ENCODE measurements at regions not wholly inside any gene's neighbourhood (a gene's known extent, or its start where the extent isn't known, plus 50 kb on each side); places are given as distances from the start of the nearest gene placed in this dataset.

DNA sequence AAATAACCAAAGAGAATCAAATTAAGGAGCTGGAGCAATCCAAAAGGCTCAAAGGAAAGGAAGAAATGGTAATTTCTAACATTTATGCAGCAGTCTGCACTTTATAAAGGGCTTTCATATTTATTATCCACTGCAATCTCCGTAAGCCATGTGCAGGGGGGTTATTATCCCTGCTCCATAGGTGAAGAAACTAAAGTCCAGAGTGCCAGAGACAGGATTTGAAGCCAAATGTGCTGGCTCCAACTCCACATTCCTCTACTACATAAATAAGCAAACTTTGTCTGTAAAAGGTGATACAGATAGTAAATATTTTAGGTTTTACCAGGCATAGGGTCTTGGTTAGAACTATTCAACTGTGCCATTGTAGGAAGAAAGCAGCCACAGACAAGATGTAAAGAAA lies 221.4 kb downstream of the MINAR1 start:
- Mint-ChIP-seq H3K27me3 (peaks cover 12% of the 10 kb centered on the region), H3K27ac (no peak overlapping the region), H3K36me3 (no peaks in the 10 kb centered on the region), H3K9me3 (no peaks in the 10 kb centered on the region), H3K4me1 (ENCODE audit: low read depth) (no peaks in the 10 kb centered on the region), H3K4me3 (no peak overlapping the region)
- ChIA-PET CTCF (no interaction called here), POLR2A (no interaction called here)
- intact Hi-C loops (cut with micrococcal nuclease) = no loop called here
- no peak for DNase-seq

GRCh38 chr15:79656151-79657000 lies 224.2 kb downstream of the MINAR1 start:
- no peak overlapping the region for H3K4me3 Mint-ChIP-seq
- no peak overlapping the region for H3K27ac Mint-ChIP-seq
- CTCF ChIA-PET = no interaction called here
- intact Hi-C loops (cut with micrococcal nuclease) = no loop called here
- no peaks in the 10 kb centered on the region for H3K9me3 Mint-ChIP-seq
- no peaks in the 10 kb centered on the region for H3K4me1 Mint-ChIP-seq (ENCODE audit: low read depth)
- DNase-seq = no peak
- peaks cover 12% of the 10 kb centered on the region for H3K27me3 Mint-ChIP-seq
- no peaks in the 10 kb centered on the region for H3K36me3 Mint-ChIP-seq
- POLR2A ChIA-PET = no interaction called here

- H3K27me3 Mint-ChIP-seq = peaks cover 17% of the 10 kb centered on the region
- no peaks in the 10 kb centered on the region for H3K36me3 Mint-ChIP-seq
- ChIA-PET CTCF (no interaction called here), POLR2A (no interaction called here)
- intact Hi-C loops (cut with micrococcal nuclease) = no loop called here
- H3K9me3 Mint-ChIP-seq = no peaks in the 10 kb centered on the region
- H3K27ac Mint-ChIP-seq = no peak overlapping the region
- no peak for DNase-seq
- no peak overlapping the region for H3K4me3 Mint-ChIP-seq
- no peaks in the 10 kb centered on the region for H3K4me1 Mint-ChIP-seq (ENCODE audit: low read depth)
Measured at GRCh38 chr15:79657722-79658121, 225.6 kb downstream of the MINAR1 start.

DNA sequence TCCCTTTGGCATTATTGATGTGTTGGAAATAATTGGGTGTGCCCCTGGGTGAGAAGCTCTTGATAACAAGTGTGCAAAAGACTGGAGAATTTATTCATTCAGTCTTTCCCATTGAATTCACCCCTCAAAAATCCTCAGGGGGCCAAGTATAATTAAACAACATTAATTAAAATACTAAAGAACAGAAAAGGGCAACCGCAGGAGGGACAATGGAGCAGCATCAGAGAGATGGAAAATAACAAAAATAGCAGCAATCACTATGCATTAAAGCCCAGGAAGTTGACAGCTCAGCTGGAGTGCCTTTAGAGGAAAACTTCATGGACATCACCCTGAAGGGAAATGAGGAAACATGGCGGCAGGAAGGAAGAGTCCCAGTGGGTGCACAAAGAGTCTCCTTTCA lies 227.6 kb downstream of the MINAR1 start:
- intact Hi-C loops (cut with micrococcal nuclease) = no loop called here
- DNase-seq = no peak
- CTCF ChIA-PET = no interaction called here
- peaks cover 21% of the 10 kb centered on the region for H3K27me3 Mint-ChIP-seq
- H3K36me3 Mint-ChIP-seq = no peaks in the 10 kb centered on the region
- H3K4me1 Mint-ChIP-seq (ENCODE audit: low read depth) = no peaks in the 10 kb centered on the region
- no peak overlapping the region for H3K4me3 Mint-ChIP-seq
- no peaks in the 10 kb centered on the region for H3K9me3 Mint-ChIP-seq
- POLR2A ChIA-PET = no interaction called here
- H3K27ac Mint-ChIP-seq = no peak overlapping the region

DNA sequence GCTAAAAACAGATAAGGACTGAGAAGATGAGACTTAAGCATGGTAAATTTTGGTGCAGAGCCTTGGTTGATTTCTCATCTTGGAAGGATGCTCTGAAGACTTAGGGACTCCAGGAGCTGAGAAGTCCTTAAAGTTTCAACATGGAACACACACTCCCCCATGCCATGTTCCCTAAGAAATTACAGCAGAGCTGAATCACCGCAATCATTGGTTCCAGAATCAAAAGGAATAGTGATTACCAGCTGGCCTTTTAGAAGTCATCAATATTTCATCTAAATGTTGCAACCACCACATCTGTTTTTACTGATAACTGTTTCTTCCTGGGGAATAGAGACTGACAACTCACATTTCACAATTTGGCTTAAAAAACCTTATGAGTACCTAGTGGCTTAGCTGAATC lies 229.3 kb downstream of the MINAR1 start:
- no peaks in the 10 kb centered on the region for H3K4me1 Mint-ChIP-seq (ENCODE audit: low read depth)
- no peaks in the 10 kb centered on the region for H3K36me3 Mint-ChIP-seq
- no peak overlapping the region for H3K27ac Mint-ChIP-seq
- peaks cover 13% of the 10 kb centered on the region for H3K27me3 Mint-ChIP-seq
- H3K9me3 Mint-ChIP-seq = no peaks in the 10 kb centered on the region
- no peak overlapping the region for H3K4me3 Mint-ChIP-seq
- ChIA-PET POLR2A (no interaction called here), CTCF (no interaction called here)
- no peak for DNase-seq
- intact Hi-C loops (cut with micrococcal nuclease) = no loop called here

GRCh38 chr15:79673416-79674123 lies 223.2 kb downstream of the MTHFS start:
- H3K27ac Mint-ChIP-seq = no peak overlapping the region
- intact Hi-C loops (cut with micrococcal nuclease) = no loop called here
- no peaks in the 10 kb centered on the region for H3K36me3 Mint-ChIP-seq
- ChIA-PET CTCF (interaction anchor here (0.9 to 1.0 kb wide), 2 partner anchors 78 to 176 kb away, joined by 3 to 4 read pairs; no protein-coding TSS in a partner anchor), POLR2A (no interaction called here)
- peaks cover 24% of the 10 kb centered on the region for H3K27me3 Mint-ChIP-seq
- no peaks in the 10 kb centered on the region for H3K9me3 Mint-ChIP-seq
- peak; percentile 33 for DNase-seq
- peaks cover 5% of the 10 kb centered on the region for H3K4me1 Mint-ChIP-seq (ENCODE audit: low read depth)
- no peak overlapping the region for H3K4me3 Mint-ChIP-seq

DNA sequence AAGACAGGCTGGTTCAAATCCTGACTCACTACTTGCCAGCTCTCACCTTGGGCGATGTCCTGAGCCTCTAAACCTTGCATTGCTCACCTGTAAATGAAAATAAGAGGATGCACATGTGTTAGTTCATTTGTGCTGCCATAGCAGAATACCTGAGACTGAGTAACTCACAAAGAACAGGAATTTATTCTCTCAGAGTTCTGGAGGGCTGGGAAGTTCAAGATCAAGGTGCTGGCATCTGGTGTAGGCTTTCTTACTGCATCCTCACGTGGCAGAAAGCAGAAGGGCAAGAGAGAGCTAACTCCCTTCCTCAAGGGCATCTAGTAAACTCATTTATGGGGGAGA lies 222.7 kb downstream of the MTHFS start:
- peaks cover 24% of the 10 kb centered on the region for H3K27me3 Mint-ChIP-seq
- H3K9me3 Mint-ChIP-seq = no peaks in the 10 kb centered on the region
- CTCF ChIA-PET = interaction anchor here (0.9 to 1.0 kb wide), 2 partner anchors 78 to 176 kb away, joined by 3 to 4 read pairs; no protein-coding TSS in a partner anchor
- H3K4me1 Mint-ChIP-seq (ENCODE audit: low read depth) = peaks cover 5% of the 10 kb centered on the region
- POLR2A ChIA-PET = no interaction called here
- no peak overlapping the region for H3K4me3 Mint-ChIP-seq
- intact Hi-C loops (cut with micrococcal nuclease) = no loop called here
- no peak for DNase-seq
- no peaks in the 10 kb centered on the region for H3K36me3 Mint-ChIP-seq
- H3K27ac Mint-ChIP-seq = no peak overlapping the region

DNA sequence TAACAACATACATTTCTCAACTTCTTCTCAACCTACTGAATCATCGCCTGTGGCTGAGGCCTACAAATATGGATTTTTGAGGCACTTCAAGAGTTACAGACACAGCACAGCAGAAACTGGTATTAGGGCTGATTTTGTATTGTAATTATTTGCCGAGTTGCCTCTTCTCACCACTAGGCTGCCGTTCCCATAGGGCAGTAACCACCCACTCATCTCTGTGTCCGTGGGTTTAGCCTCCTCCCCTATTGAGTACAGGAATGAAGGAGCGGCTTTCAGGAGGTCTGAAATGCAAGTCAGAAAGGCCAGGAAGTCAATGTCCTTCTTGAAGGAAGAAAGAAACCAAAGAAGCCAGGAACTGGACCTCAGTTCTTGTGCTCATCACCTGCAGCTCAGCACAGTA lies 220.8 kb downstream of the MTHFS start:
- intact Hi-C loops (cut with micrococcal nuclease) = no loop called here
- no peak overlapping the region for H3K4me3 Mint-ChIP-seq
- ChIA-PET CTCF (no interaction called here), POLR2A (no interaction called here)
- peaks cover 20% of the 10 kb centered on the region for H3K27me3 Mint-ChIP-seq
- no peak overlapping the region for H3K27ac Mint-ChIP-seq
- H3K9me3 Mint-ChIP-seq = no peaks in the 10 kb centered on the region
- no peak for DNase-seq
- H3K4me1 Mint-ChIP-seq (ENCODE audit: low read depth) = peaks cover 5% of the 10 kb centered on the region
- H3K36me3 Mint-ChIP-seq = no peaks in the 10 kb centered on the region

DNA sequence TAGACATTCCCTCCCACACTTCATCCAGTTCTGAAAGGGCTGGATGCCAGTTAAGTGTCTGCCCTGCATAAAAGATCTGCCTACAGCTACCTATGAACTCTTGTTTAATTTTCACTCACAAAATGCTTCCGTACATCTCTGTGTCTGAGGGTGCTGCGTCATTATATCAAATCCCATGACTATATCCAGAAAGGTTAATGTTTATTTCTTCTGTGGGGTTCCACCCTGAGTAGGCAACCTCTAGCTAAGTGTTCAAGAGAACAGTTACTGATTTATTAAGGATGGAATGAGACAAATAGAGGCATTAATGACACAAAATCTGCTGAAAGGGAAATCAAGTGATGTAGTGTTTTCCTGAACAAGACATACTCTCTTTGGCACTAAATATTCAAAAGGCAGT lies 220.2 kb downstream of the MTHFS start:
- peaks cover 5% of the 10 kb centered on the region for H3K4me1 Mint-ChIP-seq (ENCODE audit: low read depth)
- CTCF ChIA-PET = no interaction called here

DNA sequence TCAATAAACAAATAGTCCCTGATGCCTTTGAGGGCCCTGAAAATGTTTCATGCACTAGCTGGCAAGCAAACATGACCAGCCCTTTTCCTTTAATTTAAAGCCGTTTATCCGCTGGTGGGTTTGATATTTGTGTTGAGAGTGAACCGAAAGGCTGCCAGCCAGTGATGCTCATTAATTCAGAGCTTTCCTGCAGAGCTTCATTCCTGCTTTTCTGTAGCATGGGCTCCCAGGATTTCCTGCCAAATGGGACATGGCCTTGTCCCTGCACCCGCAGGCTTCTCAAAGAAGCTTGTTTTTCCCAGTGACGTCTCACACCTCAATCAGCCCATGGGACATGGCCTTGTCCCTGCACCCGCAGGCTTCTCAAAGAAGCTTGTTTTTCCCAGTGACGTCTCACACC lies 219.6 kb downstream of the MTHFS start:
- Mint-ChIP-seq H3K4me1 (ENCODE audit: low read depth) (peaks cover 5% of the 10 kb centered on the region), H3K36me3 (no peaks in the 10 kb centered on the region), H3K9me3 (no peaks in the 10 kb centered on the region), H3K27me3 (peaks cover 19% of the 10 kb centered on the region), H3K27ac (no peak overlapping the region), H3K4me3 (no peak overlapping the region)
- intact Hi-C loops (cut with micrococcal nuclease) = no loop called here
- CTCF ChIA-PET = no interaction called here
- no peak for DNase-seq
- POLR2A ChIA-PET = no interaction called here

More for the DNA sequence above, 220.2 kb downstream of the MTHFS start:
- no peak for DNase-seq
- Mint-ChIP-seq H3K9me3 (no peaks in the 10 kb centered on the region), H3K4me3 (no peak overlapping the region), H3K27me3 (peaks cover 19% of the 10 kb centered on the region), H3K27ac (no peak overlapping the region), H3K36me3 (no peaks in the 10 kb centered on the region)
- POLR2A ChIA-PET = no interaction called here
- intact Hi-C loops (cut with micrococcal nuclease) = no loop called here

GRCh38 chr15:79678032-79678701 lies 218.6 kb downstream of the MTHFS start:
- Mint-ChIP-seq H3K36me3 (no peaks in the 10 kb centered on the region), H3K27me3 (peaks cover 20% of the 10 kb centered on the region), H3K27ac (no peak overlapping the region), H3K4me1 (ENCODE audit: low read depth) (peaks cover 5% of the 10 kb centered on the region), H3K4me3 (no peak overlapping the region), H3K9me3 (no peaks in the 10 kb centered on the region)
- CTCF ChIA-PET = interaction anchor here (0.7 kb wide), 1 partner anchor 109 kb away, joined by 3 read pairs; no protein-coding TSS in a partner anchor
- POLR2A ChIA-PET = no interaction called here
- DNase-seq = no peak
- intact Hi-C loops (cut with micrococcal nuclease) = no loop called here

DNA sequence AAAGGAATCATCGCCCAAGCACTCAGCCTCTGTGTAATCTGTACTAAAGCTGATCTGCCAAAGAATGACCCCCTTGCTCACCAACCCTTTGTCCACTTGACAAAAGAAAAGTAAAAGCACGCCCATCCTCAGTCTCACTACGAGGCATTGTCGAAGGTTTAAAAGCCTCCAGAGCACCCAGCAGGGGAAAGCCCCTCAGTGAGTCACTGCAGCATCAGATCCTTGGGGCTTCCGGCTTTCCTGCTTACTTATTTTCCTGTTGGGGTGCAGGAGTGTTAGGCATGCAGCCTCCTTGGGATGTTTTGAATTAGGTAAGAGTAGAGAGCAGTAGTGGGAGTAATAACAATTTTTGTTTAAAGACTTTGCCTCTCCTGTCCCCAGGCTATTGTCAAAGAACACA lies 216.1 kb downstream of the MTHFS start:
- ChIA-PET POLR2A (no interaction called here), CTCF (no interaction called here)
- intact Hi-C loops (cut with micrococcal nuclease) = no loop called here
- Mint-ChIP-seq H3K27me3 (peaks cover 10% of the 10 kb centered on the region), H3K4me1 (ENCODE audit: low read depth) (no peaks in the 10 kb centered on the region), H3K4me3 (no peak overlapping the region), H3K36me3 (no peaks in the 10 kb centered on the region), H3K27ac (no peak overlapping the region), H3K9me3 (no peaks in the 10 kb centered on the region)
- no peak for DNase-seq
